GM19099 (cell line): ENCODE measurements at regions not wholly inside any gene's neighbourhood (a gene's known extent, or its start where the extent isn't known, plus 50 kb on each side); places are given as distances from the start of the nearest gene placed in this dataset.

Experiments
- POLR2A ChIP-seq: IDR thresholded peaks from 3 replicates; pipeline ENCODE4 v1.6.1; 2011; ENCODE audit warnings: low read depth; ENCODE audit not compliant: insufficient read length; ENCODE audit errors: extremely low read depth

DNA sequence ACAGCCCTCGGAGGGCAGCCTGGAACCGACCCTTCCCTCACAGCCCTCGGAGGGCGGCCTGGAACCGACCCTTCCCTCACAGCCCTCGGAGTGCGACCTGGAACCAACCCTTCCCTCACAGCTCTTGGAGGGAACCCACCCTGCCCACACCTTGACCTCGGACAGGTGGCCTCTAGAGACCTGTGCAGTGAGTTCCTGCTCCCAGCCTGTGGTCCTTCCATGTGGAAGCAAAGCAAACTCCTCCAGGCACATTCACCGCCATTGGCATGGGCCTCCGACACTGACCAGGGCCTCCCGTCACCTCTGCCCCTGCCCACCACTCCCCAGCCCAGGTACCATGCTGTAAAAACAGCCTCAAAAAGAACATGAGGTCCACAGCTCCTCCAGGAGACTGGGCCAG lies 272.1 kb downstream of the BRD1 start:
- TF ChIP-seq POLR2A, result no peak

- TF ChIP-seq POLR2A, result no peak
These were observed 272.9 kb downstream of the BRD1 start for GRCh38 chr22:49554741-49555140.

- no peak for TF ChIP-seq POLR2A
These were observed 273.4 kb downstream of the BRD1 start for GRCh38 chr22:49554296-49554625.

- no peak for TF ChIP-seq POLR2A
These were observed 274.0 kb downstream of the BRD1 start for GRCh38 chr22:49553518-49554295.

GRCh38 chr22:49553076-49553475 lies 274.6 kb downstream of the BRD1 start:
- TF ChIP-seq POLR2A, result no peak

DNA sequence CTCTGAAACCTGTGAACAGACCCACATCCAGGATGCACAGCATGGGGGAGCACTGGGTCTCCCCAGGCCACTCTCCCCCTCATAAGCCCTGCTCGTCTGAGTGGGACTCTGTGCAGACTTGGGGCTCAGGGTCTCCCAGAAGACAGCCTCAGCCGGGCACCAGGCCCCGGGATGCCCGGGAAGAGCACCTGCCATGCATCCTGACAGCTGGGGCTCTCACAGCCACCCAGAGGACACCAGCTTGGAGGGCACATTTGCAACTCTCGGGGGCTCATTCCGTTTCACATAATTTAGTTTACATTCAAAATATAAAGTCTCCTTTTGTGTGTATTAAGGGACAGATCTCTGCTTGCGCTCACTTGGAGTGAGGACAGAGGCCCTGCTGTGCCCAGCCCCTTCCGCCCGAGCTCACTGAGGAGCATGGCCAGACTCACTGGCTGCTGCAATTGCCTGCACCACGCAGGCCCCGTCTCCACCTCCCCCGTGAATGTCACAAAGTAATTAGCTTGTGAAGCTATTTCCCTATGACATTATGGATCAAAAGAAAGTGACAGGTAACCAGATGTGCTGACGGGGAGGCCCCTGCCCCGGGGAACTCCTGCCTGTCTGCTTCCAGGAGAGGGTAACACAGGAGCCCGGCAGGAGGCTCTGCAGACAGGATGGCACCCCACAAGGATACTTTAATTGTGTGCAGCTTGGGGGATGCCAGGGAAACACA lies 275.6 kb downstream of the BRD1 start:
- TF ChIP-seq POLR2A, result no peak

DNA sequence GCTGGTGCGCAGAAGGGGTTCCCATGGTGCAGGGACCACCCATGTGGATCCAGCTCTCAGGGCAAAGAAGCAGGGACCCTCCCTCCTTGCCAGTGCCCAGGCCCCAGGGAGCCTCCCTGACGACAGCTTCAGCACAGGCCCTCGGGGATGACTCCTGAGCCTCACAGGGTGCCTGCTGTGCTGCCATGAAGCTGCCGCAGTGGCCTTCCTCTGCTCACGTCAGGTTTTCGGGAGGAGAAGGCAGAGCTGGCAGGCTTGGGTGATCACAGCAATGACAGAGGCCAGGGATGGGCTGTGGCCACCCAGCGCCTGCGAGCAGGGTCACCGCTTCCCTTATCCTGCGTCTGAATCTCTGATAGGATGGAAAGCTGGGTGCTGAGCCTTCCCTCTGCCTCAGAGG lies 276.2 kb downstream of the BRD1 start:
- TF ChIP-seq POLR2A, result no peak

DNA sequence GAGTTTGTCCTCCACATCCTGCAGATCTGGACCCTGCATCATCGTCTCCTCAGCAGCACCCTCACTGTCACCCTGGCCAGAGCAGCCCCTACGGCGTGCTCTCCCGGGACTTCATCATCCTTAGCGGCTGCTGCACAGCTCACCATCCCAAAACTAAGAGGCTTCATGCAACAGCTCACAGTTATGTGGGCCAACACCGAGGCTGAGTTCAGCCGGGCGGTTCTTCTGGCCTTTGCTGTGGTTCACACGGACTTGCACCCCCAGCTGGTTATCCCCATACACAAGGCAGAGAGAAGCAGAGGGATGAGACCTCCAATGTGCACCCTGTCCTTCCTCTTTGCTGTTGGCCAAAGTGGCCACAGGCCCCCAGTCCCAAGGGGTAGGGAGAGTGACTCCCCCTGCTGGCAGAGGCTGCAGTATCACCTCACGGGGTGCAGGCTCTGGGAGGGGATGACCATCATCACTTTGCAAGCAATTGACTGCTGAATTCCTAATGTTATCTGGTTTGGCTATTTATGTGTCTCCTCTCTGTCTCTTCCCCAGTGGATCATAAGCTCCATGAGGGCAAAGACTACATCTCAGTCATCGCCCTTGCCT lies 276.8 kb downstream of the BRD1 start:
- TF ChIP-seq POLR2A, result no peak

DNA sequence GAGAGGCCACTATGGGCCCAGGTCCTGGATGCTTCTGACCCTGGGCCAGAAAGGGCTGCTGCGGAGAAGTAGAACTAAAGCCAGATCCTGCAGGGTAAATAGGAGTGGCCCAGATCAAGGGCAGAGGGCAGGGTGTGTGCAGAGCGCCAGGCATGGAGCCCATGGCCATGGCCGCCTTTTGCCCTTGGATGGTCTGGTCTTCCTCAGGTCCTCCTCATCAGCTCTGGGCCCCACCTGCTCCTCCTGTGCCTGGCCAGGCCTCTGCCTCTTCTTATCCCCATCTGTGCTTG lies 277.6 kb downstream of the BRD1 start:
- TF ChIP-seq POLR2A, result no peak

GRCh38 chr22:49549256-49550140 lies 278.2 kb downstream of the BRD1 start:
- no peak for TF ChIP-seq POLR2A

GRCh38 chr22:49548356-49549202 lies 279.1 kb downstream of the BRD1 start:
- TF ChIP-seq POLR2A, result no peak

DNA sequence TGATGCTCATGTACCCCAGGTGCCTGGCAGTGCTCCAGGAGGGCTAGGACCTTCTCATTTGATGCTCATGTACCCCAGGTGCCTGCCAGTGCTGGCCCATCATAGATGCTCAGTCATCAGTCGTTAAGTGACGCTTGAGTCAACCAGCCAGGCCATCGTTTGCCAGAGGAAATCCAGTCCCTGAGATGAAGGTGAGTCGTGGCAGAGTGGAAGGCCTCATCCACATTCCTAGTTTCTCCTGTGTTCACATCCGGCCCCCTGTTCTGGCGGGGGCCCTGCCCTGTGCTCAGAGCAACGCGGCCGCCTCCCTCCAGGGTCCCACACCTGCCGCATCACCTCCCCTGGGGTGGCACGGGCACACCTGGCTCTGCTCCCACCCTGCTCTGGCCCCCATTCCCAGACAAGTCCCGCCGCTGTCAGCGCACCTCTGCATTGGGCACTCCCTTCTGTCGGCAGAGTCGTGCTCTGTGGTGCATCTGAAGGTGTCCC lies 279.9 kb downstream of the BRD1 start:
- TF ChIP-seq POLR2A, result no peak

- no peak for TF ChIP-seq POLR2A
These were observed 280.7 kb downstream of the BRD1 start for GRCh38 chr22:49546811-49547585.

DNA sequence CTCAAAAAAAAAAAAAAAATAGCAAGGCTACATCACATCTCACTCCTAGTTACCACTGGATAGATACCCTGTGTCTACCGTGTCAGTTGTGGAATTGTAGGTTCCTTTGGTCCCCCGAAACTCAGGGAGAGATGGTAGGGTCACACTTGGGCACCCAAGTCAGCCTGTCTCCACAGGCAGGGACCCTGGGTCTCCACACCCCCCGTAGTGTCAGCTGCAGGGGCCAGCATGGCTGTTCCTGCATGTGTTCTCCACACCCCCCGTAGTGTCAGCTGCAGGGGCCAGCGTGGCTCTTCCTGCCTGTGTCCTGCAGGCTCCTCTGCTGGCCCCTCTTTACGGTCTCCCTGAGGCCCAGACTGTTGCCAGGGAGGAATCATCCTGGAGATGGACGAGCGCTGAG lies 282.1 kb downstream of the BRD1 start:
- TF ChIP-seq POLR2A, result no peak
